Brain microvascular endothelial cell (primary cell): ENCODE measurements at regions not wholly inside any gene's neighbourhood (a gene's known extent, or its start where the extent isn't known, plus 50 kb on each side); places are given as distances from the start of the nearest gene placed in this dataset.

ENCODE experiments used
- DNase-seq: peaks from one replicate; pipeline ENCODE4 v3.0.0-alpha.2; 2020
- H3K27ac ChIP-seq: fragments of 250-450 bp; sonication (Bioruptor Pico); 2 replicates; pipeline ENCODE4 v1.5.1; 2020; ENCODE audit warnings: mild to moderate bottlenecking, moderate library complexity
- H3K27me3 ChIP-seq: fragments of 250-450 bp; sonication (Bioruptor Pico); replicated peaks from 2 replicates; pipeline ENCODE4 v1.5.1; 2020; ENCODE audit warnings: mild to moderate bottlenecking
- H3K36me3 ChIP-seq: fragments of 250-450 bp; sonication (Bioruptor Pico); replicated peaks from 2 replicates; pipeline ENCODE4 v1.5.1; 2020; ENCODE audit warnings: mild to moderate bottlenecking
- H3K4me3 ChIP-seq: 2 replicates; pipeline ENCODE4 v1.5.1; 2011; ENCODE audit warnings: low read depth, mild to moderate bottlenecking, control low read depth, low read length, moderate library complexity
- CTCF ChIP-seq: IDR thresholded peaks from 2 replicates; pipeline ENCODE4 v1.5.1; 2011; ENCODE audit warnings: low read depth, mild to moderate bottlenecking, moderate library complexity, low read length, control low read depth, inconsistent platforms; ENCODE audit errors: missing control alignments
- in situ Hi-C: cut with HindIII; loops from 2 replicates; pipeline ENCODE4 v1.10.0; 2017; ENCODE audit warnings: low sequenced_read_pairs, low pct_ligation_motif_present

DNA sequence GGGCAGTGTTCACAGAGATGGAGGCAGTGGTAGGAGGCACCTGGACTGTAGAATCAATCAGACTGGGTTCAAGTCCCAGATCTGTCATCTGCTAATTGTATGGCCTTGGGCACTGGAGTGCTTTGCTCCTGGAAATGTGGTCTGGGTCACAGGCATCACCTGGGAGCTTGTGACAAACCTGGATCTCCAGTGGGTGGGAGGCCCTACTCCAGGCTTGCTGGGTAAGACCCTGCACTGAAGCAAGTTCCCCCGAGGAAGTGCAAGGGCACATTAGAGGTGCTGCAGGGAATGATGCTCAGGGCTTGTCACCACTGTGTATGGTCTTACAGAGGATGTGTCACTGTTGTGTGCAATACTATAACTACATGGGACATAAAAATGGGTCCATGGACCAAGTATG is 220.5 kb upstream of the ID2 start:
- DNase-seq = no peak
- H3K27ac ChIP-seq = no peak overlapping the region
- in situ Hi-C loops = no loop called here
- H3K36me3 ChIP-seq = no peaks in the 10 kb centered on the region
- TF ChIP-seq CTCF = no peak
- H3K27me3 ChIP-seq = peaks cover 11% of the 10 kb centered on the region
- H3K4me3 ChIP-seq = no peak overlapping the region

DNA sequence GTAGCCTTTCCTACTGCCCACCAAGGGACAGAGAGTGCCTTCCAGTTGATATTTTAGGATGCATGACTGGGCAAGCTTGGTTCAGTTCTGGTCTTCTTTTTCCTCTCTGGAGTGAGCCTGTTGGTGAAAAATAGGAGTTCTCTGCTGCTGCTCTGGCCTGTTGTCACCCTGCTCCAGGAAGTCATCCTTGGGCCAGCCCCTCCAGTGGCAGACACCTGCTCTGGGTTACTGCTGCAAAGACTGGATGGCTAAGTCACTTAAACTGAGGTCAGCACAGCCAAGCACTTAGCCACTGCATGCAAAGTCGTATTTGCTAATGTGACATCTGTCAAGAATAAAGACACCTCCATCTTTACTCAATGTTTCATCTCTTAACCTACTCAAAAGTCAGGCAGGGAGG is 219.6 kb upstream of the ID2 start:
- Histone ChIP-seq H3K27ac (no peak overlapping the region), H3K27me3 (peaks cover 7% of the 10 kb centered on the region), H3K4me3 (no peak overlapping the region), H3K36me3 (no peaks in the 10 kb centered on the region)
- no peak for DNase-seq
- TF ChIP-seq CTCF = no peak
- in situ Hi-C loops = no loop called here

- DNase-seq = no peak
- Histone ChIP-seq H3K36me3 (no peaks in the 10 kb centered on the region), H3K27ac (no peak overlapping the region), H3K4me3 (no peak overlapping the region), H3K27me3 (peaks cover 3% of the 10 kb centered on the region)
- no peak for TF ChIP-seq CTCF
- in situ Hi-C loops = no loop called here
These were observed 218.8 kb upstream of the ID2 start for GRCh38 chr2:8462899-8463648.

DNA sequence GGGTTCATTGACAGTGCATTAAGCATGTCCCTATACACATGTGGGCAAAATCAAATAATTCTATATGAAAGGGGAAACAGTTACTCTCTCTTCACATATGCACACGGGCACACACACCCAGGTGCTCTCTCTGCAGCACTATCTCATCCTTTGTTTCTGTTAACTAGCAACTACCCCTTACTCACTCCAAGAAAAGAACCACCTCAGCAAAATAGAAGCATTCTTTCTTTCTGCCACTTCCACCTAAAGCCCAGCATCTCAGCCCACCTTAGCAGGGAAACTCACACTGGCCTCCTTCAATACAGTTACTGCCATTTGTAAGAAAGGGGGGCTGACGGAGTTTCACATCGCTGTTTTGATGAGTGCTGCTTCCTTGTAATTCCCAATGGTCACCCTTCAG is 216.3 kb upstream of the ID2 start:
- no peak overlapping the region for H3K27ac ChIP-seq

GRCh38 chr2:8469709-8470493 is 212.0 kb upstream of the ID2 start:
- in situ Hi-C loops = no loop called here
- no peaks in the 10 kb centered on the region for H3K36me3 ChIP-seq
- no peaks in the 10 kb centered on the region for H3K27me3 ChIP-seq
- TF ChIP-seq CTCF = no peak
- H3K4me3 ChIP-seq = no peak overlapping the region
- H3K27ac ChIP-seq = no peak overlapping the region
- no peak for DNase-seq

More for the DNA sequence above, 216.3 kb upstream of the ID2 start:
- DNase-seq = no peak
- Histone ChIP-seq H3K27me3 (no peaks in the 10 kb centered on the region), H3K4me3 (no peak overlapping the region), H3K36me3 (no peaks in the 10 kb centered on the region)
- TF ChIP-seq CTCF = no peak
- in situ Hi-C loops = no loop called here
